Caco-2 (cell line): ENCODE measurements at regions not wholly inside any gene's neighbourhood (a gene's known extent, or its start where the extent isn't known, plus 50 kb on each side); places are given as distances from the start of the nearest gene placed in this dataset.

Experiments
- BruUV-seq: library from RNA; stranded (reverse); fragments of 400-500 nt; replicated peaks from 2 replicates; lab custom pipeline; 2021; lab: Mats Ljungman, UMichigan
- CTCF ChIA-PET: fragments of 300-600 bp; sonication (Branson Sonifier 250); formaldehyde crosslinking; loops from one replicate; lab custom pipeline; 2022; ENCODE audit warnings: antibody characterized with exemption; lab: Charles Lee
- POLR2A ChIA-PET: fragments of 300-600 bp; sonication (Branson Sonifier 250); formaldehyde crosslinking; loops from one replicate; lab custom pipeline; 2022; ENCODE audit warnings: antibody characterized with exemption; lab: Charles Lee
- DNase-seq, 2 experiments: peaks; one replicate each; pipeline versions ENCODE4 v3.0.0 to v3.0.0-alpha.2; 2020 to 2022
- H3K27me3 ChIP-seq: replicated peaks from 2 replicates; pipeline ENCODE4 v1.6.0; 2011; ENCODE audit warnings: low read length; ENCODE audit not compliant: control insufficient read depth, insufficient read depth
- H3K36me3 ChIP-seq: 2 replicates; pipeline ENCODE4 v1.5.1; 2011; ENCODE audit warnings: low read length; ENCODE audit not compliant: control insufficient read depth, insufficient read depth
- H3K4me1 ChIP-seq: fragments of 250-450 bp; sonication (Bioruptor Pico); 2 replicates; pipeline ENCODE4 v1.5.1; 2020; ENCODE audit warnings: mild to moderate bottlenecking
- H3K4me3 ChIP-seq: 2 replicates; pipeline ENCODE4 v1.5.1; 2011; ENCODE audit warnings: low read depth, mild to moderate bottlenecking, control low read depth, low read length
- H3K9me3 ChIP-seq: fragments of 250-450 bp; sonication (Bioruptor Pico); 2 replicates; pipeline ENCODE4 v1.5.1; 2020; ENCODE audit warnings: mild to moderate bottlenecking, moderate library complexity
- H3K27ac Mint-ChIP-seq: one replicate; pipeline ENCODE4 v1.8.0; 2022; ENCODE audit warnings: mixed read lengths; ENCODE audit not compliant: unreplicated experiment
- H3K27me3 Mint-ChIP-seq: one replicate; pipeline ENCODE4 v1.8.0; 2022; ENCODE audit warnings: mixed read lengths; ENCODE audit not compliant: insufficient read depth, unreplicated experiment
- H3K36me3 Mint-ChIP-seq: one replicate; pipeline ENCODE4 v1.8.0; 2022; ENCODE audit warnings: mild to moderate bottlenecking, mixed read lengths; ENCODE audit not compliant: insufficient read depth, unreplicated experiment
- H3K4me1 Mint-ChIP-seq: one replicate; pipeline ENCODE4 v1.8.0; 2022; ENCODE audit warnings: low read depth, mixed read lengths; ENCODE audit not compliant: unreplicated experiment
- H3K4me3 Mint-ChIP-seq: one replicate; pipeline ENCODE4 v1.8.0; 2022; ENCODE audit warnings: mild to moderate bottlenecking, moderate library complexity, mixed read lengths; ENCODE audit not compliant: unreplicated experiment
- H3K9me3 Mint-ChIP-seq: one replicate; pipeline ENCODE4 v1.8.0; 2022; ENCODE audit warnings: mixed read lengths; ENCODE audit not compliant: unreplicated experiment
- intact Hi-C: fragments of 100-400 bp; cut with micrococcal nuclease; formaldehyde crosslinking; loops from one replicate; pipeline ENCODE4 v1.10.0; 2022; ENCODE audit not compliant: unreplicated experiment
- TF ChIP-seq, protein P1 (sequence below), 2 experiments: fragments of 200-600 bp in 1 of 2; IDR thresholded peaks; 1 replicate in 1 of 2; 2 replicates in 1 of 2; pipeline versions ENCODE4 v1.5.1 to v1.8.0; 2011 to 2022; ENCODE audit warnings: antibody characterized with exemption in 1 of 2, control low read depth in 1 of 2, inconsistent platforms in 1 of 2, low read depth in 1 of 2, low read length in 1 of 2, mild to moderate bottlenecking in 1 of 2, moderate library complexity in 1 of 2; ENCODE audit not compliant: insufficient read depth in 1 of 2, severe bottlenecking in 1 of 2, unreplicated experiment in 1 of 2

DNA sequence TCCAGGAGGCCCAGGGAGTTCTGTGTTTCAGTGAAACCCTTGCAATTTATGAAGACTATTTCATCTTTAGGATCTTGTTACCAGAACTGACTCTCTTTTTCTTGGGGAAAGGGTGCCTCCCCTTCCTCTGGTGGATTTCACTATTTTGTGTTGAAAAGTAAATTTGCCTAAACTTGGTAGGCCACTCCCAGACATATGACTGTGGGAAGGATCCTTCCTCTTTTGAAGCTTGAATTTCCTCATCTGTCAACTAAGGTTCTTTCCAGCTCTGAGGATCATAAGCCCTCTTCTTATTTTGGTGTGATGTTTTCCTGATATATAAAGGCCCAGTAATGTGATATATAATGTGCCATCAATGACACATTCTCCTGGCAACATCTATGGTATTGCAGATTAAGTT lies 59.1 kb upstream of the ZFAND5 start:
- H3K36me3 ChIP-seq = no peaks in the 10 kb centered on the region
- no peak for DNase-seq
- ChIA-PET POLR2A (no interaction called here), CTCF (no interaction called here)
- no peak overlapping the region for H3K4me3 Mint-ChIP-seq
- TF ChIP-seq, protein P1, sequence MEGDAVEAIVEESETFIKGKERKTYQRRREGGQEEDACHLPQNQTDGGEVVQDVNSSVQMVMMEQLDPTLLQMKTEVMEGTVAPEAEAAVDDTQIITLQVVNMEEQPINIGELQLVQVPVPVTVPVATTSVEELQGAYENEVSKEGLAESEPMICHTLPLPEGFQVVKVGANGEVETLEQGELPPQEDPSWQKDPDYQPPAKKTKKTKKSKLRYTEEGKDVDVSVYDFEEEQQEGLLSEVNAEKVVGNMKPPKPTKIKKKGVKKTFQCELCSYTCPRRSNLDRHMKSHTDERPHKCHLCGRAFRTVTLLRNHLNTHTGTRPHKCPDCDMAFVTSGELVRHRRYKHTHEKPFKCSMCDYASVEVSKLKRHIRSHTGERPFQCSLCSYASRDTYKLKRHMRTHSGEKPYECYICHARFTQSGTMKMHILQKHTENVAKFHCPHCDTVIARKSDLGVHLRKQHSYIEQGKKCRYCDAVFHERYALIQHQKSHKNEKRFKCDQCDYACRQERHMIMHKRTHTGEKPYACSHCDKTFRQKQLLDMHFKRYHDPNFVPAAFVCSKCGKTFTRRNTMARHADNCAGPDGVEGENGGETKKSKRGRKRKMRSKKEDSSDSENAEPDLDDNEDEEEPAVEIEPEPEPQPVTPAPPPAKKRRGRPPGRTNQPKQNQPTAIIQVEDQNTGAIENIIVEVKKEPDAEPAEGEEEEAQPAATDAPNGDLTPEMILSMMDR (IDR thresholded peaks at IDR 0.05; ENCODE audit: insufficient read depth in 1 of 2, low read depth in 1 of 2, low read length in 1 of 2, severe bottlenecking in 1 of 2, unreplicated experiment in 1 of 2) = no peak
- H3K4me1 ChIP-seq = no peaks in the 10 kb centered on the region
- no peaks in the 10 kb centered on the region for H3K27me3 Mint-ChIP-seq
- no peaks in the 10 kb centered on the region for H3K36me3 Mint-ChIP-seq
- no peaks in the 10 kb centered on the region for H3K27me3 ChIP-seq
- no peaks in the 10 kb centered on the region for H3K4me1 Mint-ChIP-seq
- H3K9me3 Mint-ChIP-seq = no peaks in the 10 kb centered on the region
- H3K9me3 ChIP-seq = no peaks in the 10 kb centered on the region
- intact Hi-C loops = no loop called here
- no TSS peak for BruUV-seq
- no peak overlapping the region for H3K27ac Mint-ChIP-seq
- H3K4me3 ChIP-seq = no peak overlapping the region

DNA sequence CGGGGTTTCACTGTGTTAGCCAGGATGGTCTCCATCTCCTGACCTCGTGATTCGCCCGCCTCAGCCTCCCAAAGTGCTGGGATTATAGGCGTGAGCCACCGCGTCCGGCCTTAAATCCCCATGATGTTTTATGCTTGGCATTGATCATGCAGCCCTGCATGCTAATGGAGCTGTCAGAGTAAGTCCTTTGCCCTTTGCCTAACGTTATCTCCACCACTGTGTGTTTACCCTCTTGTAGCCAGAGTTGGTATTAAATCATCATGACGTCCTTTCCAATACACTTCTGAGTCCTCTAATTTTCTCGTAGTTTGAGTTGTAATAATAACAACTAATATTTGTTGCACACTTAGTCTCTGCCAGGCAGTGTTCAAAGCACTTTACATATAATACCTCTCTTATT lies 57.2 kb upstream of the ZFAND5 start:
- Mint-ChIP-seq H3K27ac (no peak overlapping the region), H3K4me3 (no peak overlapping the region), H3K36me3 (no peaks in the 10 kb centered on the region), H3K4me1 (no peaks in the 10 kb centered on the region), H3K27me3 (no peaks in the 10 kb centered on the region), H3K9me3 (no peaks in the 10 kb centered on the region)
- BruUV-seq = no TSS peak
- TF ChIP-seq, protein P1 (IDR thresholded peaks at IDR 0.05; ENCODE audit: insufficient read depth in 1 of 2, low read depth in 1 of 2, low read length in 1 of 2, severe bottlenecking in 1 of 2, unreplicated experiment in 1 of 2) = no peak
- no peak for DNase-seq
- ChIA-PET CTCF (no interaction called here), POLR2A (no interaction called here)
- Histone ChIP-seq H3K4me1 (no peaks in the 10 kb centered on the region), H3K9me3 (no peaks in the 10 kb centered on the region), H3K36me3 (no peaks in the 10 kb centered on the region), H3K4me3 (no peak overlapping the region), H3K27me3 (no peaks in the 10 kb centered on the region)
- intact Hi-C loops = no loop called here

DNA sequence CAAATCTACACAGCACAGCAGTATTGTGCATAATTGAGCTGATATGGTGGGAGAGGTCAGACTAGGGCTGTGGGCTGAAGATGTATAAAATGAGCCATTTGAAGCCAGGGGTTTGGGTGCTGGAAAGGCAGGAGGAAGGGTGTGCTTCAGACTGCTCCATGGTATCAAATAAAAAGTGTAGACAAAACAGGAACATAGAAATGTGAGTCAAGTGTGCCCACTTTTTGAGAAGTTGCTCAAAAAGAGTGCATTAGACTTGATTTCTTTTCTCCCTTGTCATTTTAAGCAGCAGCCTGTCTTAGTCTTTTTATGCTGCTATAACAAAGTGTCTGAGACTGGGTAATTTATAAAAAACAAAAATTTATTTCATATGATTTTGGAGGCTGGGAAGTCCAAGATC lies 55.8 kb upstream of the ZFAND5 start:
- Mint-ChIP-seq H3K4me1 (no peaks in the 10 kb centered on the region), H3K27ac (no peak overlapping the region), H3K27me3 (no peaks in the 10 kb centered on the region), H3K36me3 (no peaks in the 10 kb centered on the region), H3K9me3 (no peaks in the 10 kb centered on the region), H3K4me3 (no peak overlapping the region)
- no peaks in the 10 kb centered on the region for H3K36me3 ChIP-seq
- TF ChIP-seq, protein P1 (IDR thresholded peaks at IDR 0.05; ENCODE audit: insufficient read depth in 1 of 2, low read depth in 1 of 2, low read length in 1 of 2, severe bottlenecking in 1 of 2, unreplicated experiment in 1 of 2) = no peak
- ChIA-PET POLR2A (no interaction called here), CTCF (no interaction called here)
- no peak overlapping the region for H3K4me3 ChIP-seq
- H3K9me3 ChIP-seq = no peaks in the 10 kb centered on the region
- BruUV-seq = no TSS peak
- DNase-seq = no peak
- no peaks in the 10 kb centered on the region for H3K27me3 ChIP-seq
- no peaks in the 10 kb centered on the region for H3K4me1 ChIP-seq
- intact Hi-C loops = no loop called here
